KMS-11 (cell line): ENCODE measurements at regions not wholly inside any gene's neighbourhood (a gene's known extent, or its start where the extent isn't known, plus 50 kb on each side); places are given as distances from the start of the nearest gene placed in this dataset.

Experiments
- H2AFZ ChIP-seq: fragments of 200-600 bp; sonication (generic); 2 replicates; pipeline ENCODE4 v1.6.1; 2016; ENCODE audit warnings: antibody characterized with exemption, mixed run types, low read depth
- H3K27ac ChIP-seq: fragments of 200-600 bp; sonication (generic); 2 replicates; pipeline ENCODE4 v1.6.1; 2016; ENCODE audit warnings: mild to moderate bottlenecking, mixed run types
- H3K27me3 ChIP-seq: fragments of 200-600 bp; sonication (generic); 2 replicates; pipeline ENCODE4 v1.6.1; 2017; ENCODE audit warnings: mild to moderate bottlenecking, low read depth, mixed run types, moderate library complexity; ENCODE audit not compliant: insufficient read depth
- H3K36me3 ChIP-seq: fragments of 200-600 bp; sonication (generic); 2 replicates; pipeline ENCODE4 v1.6.1; 2017; ENCODE audit warnings: mild to moderate bottlenecking, mixed run types; ENCODE audit not compliant: insufficient read depth
- H3K4me1 ChIP-seq: fragments of 200-600 bp; sonication (generic); 2 replicates; pipeline ENCODE4 v1.6.1; 2016; ENCODE audit warnings: mild to moderate bottlenecking, low read depth, mixed run types; ENCODE audit not compliant: poor library complexity, severe bottlenecking
- H3K4me2 ChIP-seq: fragments of 200-600 bp; sonication (generic); 2 replicates; pipeline ENCODE4 v1.7.0; 2016; ENCODE audit warnings: mild to moderate bottlenecking, mixed run types
- H3K4me3 ChIP-seq: fragments of 200-600 bp; sonication (generic); IDR thresholded peaks from 2 replicates; pipeline ENCODE4 v1.6.1; 2017; ENCODE audit warnings: low read depth, low read length, mixed read lengths; ENCODE audit not compliant: insufficient read depth
- H3K79me2 ChIP-seq: fragments of 200-600 bp; sonication (generic); 2 replicates; pipeline ENCODE4 v1.6.1; 2016; ENCODE audit warnings: low read depth, mixed run types; ENCODE audit not compliant: insufficient read depth
- H3K9ac ChIP-seq: fragments of 200-600 bp; sonication (generic); 2 replicates; pipeline ENCODE4 v1.6.1; 2016; ENCODE audit warnings: mild to moderate bottlenecking, mixed run types
- H4K20me1 ChIP-seq: fragments of 200-600 bp; sonication (generic); 2 replicates; pipeline ENCODE4 v1.6.1; 2016; ENCODE audit warnings: mild to moderate bottlenecking, mixed run types; ENCODE audit not compliant: insufficient read depth
- TF ChIP-seq, protein P1 (sequence below): fragments of 200-600 bp; sonication (generic); conservative IDR thresholded peaks from 2 replicates; pipeline ENCODE4 v1.6.1; 2017; ENCODE audit warnings: low read depth, mild to moderate bottlenecking, antibody characterized with exemption, low read length, moderate library complexity, mixed read lengths

DNA sequence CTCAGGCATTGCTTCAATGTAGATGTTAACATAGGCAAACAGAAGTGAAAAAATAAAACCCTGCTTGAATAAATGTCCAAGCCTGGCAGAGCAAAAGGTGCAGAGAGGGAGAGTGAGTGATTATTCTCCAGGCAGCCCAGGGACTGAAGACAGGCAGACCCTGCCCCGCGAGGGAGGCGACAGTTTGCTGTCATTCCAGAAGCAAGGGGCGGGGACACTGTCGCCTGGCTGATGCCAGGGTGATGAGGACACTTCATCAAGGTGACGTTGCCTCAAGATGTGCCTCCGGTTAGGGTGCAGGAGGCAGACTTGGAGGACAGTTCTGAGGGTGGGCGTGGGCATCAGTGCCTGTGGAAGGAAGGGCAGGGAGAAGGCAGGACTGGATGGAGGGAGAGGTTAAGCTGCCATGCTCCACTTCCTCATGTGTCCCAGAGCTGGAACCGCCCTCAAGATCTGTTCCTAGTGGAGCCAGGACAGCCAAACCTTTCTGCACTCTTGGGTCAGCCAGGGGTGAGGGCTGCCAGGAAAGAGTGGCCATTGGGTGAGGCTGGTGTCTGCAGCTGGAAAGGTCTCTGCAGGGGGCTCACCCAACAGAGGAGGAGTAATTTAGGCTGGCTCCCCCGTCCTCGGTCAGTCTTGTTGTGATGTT lies 560.5 kb upstream of the MKI67 start:
- H4K20me1 ChIP-seq, result no peaks in the 10 kb centered on the region
- H3K79me2 ChIP-seq, result no peaks in the 10 kb centered on the region
- no peak overlapping the region for H3K4me3 ChIP-seq
- no peaks in the 10 kb centered on the region for H3K4me1 ChIP-seq
- no peak overlapping the region for H3K27ac ChIP-seq
- H3K9ac ChIP-seq, result no peak overlapping the region
- H3K36me3 ChIP-seq, result no peaks in the 10 kb centered on the region
- H3K27me3 ChIP-seq, result no peaks in the 10 kb centered on the region
- no peak overlapping the region for H2AFZ ChIP-seq
- H3K4me2 ChIP-seq, result no peak overlapping the region
- TF ChIP-seq, protein P1, sequence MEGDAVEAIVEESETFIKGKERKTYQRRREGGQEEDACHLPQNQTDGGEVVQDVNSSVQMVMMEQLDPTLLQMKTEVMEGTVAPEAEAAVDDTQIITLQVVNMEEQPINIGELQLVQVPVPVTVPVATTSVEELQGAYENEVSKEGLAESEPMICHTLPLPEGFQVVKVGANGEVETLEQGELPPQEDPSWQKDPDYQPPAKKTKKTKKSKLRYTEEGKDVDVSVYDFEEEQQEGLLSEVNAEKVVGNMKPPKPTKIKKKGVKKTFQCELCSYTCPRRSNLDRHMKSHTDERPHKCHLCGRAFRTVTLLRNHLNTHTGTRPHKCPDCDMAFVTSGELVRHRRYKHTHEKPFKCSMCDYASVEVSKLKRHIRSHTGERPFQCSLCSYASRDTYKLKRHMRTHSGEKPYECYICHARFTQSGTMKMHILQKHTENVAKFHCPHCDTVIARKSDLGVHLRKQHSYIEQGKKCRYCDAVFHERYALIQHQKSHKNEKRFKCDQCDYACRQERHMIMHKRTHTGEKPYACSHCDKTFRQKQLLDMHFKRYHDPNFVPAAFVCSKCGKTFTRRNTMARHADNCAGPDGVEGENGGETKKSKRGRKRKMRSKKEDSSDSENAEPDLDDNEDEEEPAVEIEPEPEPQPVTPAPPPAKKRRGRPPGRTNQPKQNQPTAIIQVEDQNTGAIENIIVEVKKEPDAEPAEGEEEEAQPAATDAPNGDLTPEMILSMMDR, result no peak

DNA sequence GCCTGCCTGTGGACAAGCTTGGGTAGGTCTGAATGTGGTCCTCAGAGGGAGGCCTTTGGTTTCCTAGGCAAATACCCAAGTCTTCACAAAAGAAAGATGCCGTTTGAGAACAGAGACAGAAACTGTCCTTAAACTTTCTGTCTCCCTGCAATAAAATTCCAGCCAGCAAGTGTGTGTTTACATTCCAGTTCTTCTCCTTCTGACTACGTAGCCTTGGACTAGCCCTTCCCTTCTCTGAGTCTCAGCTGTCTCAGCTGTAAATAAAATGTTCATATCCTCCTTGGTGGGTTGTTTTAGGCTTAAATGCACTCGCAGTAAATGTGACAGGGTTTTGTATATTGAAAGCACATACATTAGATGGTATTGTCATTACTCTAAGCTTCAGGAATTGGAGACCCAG lies 561.2 kb upstream of the MKI67 start:
- Histone ChIP-seq H3K27ac (no peak overlapping the region), H2AFZ (no peak overlapping the region), H3K27me3 (no peaks in the 10 kb centered on the region), H3K4me2 (no peak overlapping the region), H3K9ac (no peak overlapping the region), H3K79me2 (no peaks in the 10 kb centered on the region), H3K4me1 (no peaks in the 10 kb centered on the region), H4K20me1 (no peaks in the 10 kb centered on the region), H3K36me3 (no peaks in the 10 kb centered on the region), H3K4me3 (no peak overlapping the region)
- TF ChIP-seq, protein P1, result no peak

DNA sequence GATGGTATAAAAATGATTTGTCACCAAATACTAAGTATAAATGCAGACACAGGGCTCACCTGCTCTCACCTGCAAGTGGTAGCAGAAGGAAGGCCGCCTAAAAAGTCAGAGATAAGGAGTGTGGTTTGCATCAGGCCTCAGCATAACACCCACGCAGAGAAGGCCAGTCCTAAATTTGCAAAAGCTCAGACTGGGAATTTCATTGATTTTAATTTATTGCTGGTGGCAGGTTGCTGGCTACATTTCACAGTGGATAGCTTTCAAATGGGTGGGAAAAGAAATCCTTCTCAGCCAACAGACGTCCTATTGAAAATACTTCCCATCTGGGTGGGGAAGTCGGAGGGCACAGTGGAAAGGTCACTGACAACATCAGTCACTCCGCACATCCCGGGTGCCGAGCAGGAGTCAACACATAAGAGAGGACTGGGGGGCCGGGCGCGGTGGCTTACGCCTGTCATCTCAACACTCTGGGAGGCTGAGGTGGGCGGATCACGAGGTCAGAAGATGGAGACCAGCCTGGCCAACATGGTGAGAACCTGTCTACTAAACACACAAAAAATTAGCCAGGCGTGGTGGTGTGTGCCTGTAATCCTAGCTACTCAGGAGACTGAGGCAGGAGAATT lies 561.8 kb upstream of the MKI67 start:
- H3K27ac ChIP-seq, result no peak overlapping the region

DNA sequence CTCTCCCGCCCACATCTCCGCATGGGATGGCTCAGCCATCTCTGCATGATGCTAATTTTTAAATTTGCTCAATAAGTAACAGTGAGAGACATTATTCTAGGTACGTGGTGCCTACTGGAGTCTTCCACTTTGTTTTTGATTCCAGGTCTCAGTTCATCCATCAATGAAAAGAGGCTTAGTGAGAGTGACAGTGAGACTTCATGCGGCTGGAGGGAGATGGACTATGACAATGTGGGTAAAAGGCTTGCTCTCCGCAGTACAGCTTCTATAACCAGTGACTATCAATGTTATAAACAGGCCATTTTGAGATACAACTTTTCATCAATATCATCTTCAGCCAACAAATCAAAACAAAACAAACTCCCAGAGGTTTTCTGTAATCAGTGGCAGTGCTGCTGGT lies 563.4 kb upstream of the MKI67 start:
- H3K79me2 ChIP-seq, result no peaks in the 10 kb centered on the region
- H3K4me2 ChIP-seq, result no peak overlapping the region
- H3K4me3 ChIP-seq, result no peak overlapping the region
- no peaks in the 10 kb centered on the region for H3K4me1 ChIP-seq
- no peaks in the 10 kb centered on the region for H3K36me3 ChIP-seq
- no peak overlapping the region for H3K27ac ChIP-seq
- H4K20me1 ChIP-seq, result no peaks in the 10 kb centered on the region
- no peak overlapping the region for H2AFZ ChIP-seq
- H3K9ac ChIP-seq, result no peak overlapping the region
- H3K27me3 ChIP-seq, result no peaks in the 10 kb centered on the region
- TF ChIP-seq, protein P1, result no peak

More for the DNA sequence above, 561.8 kb upstream of the MKI67 start:
- H2AFZ ChIP-seq, result no peak overlapping the region
- no peak overlapping the region for H3K4me2 ChIP-seq
- no peaks in the 10 kb centered on the region for H3K4me1 ChIP-seq
- no peaks in the 10 kb centered on the region for H3K79me2 ChIP-seq
- H3K27me3 ChIP-seq, result no peaks in the 10 kb centered on the region
- TF ChIP-seq, protein P1, result no peak
- H3K4me3 ChIP-seq, result no peak overlapping the region
- H4K20me1 ChIP-seq, result no peaks in the 10 kb centered on the region
- H3K9ac ChIP-seq, result no peak overlapping the region
- no peaks in the 10 kb centered on the region for H3K36me3 ChIP-seq
